Osteoblast (primary cell): ENCODE measurements at regions not wholly inside any gene's neighbourhood (a gene's known extent, or its start where the extent isn't known, plus 50 kb on each side); places are given as distances from the start of the nearest gene placed in this dataset.

Source experiments
- DNase-seq: peaks from one replicate; pipeline ENCODE4 v3.0.0; 2011; ENCODE audit warnings: low spot score, mixed read lengths; ENCODE audit not compliant: insufficient read length; ENCODE audit errors: missing footprints
- H2AFZ ChIP-seq: 2 replicates; pipeline ENCODE4 v1.6.0; 2011; ENCODE audit warnings: mild to moderate bottlenecking, low read length
- H3K27ac ChIP-seq: 2 replicates; pipeline ENCODE4 v1.5.1; 2011; ENCODE audit warnings: mild to moderate bottlenecking, low read depth, low read length, moderate library complexity
- H3K27me3 ChIP-seq: 2 replicates; pipeline ENCODE4 v1.6.0; 2012; ENCODE audit warnings: mild to moderate bottlenecking, control low read depth, inconsistent platforms, low read length, moderate library complexity; ENCODE audit not compliant: insufficient read depth
- H3K36me3 ChIP-seq: 2 replicates; pipeline ENCODE4 v1.5.1; 2011; ENCODE audit warnings: mild to moderate bottlenecking, low read length, control low read depth, moderate library complexity; ENCODE audit not compliant: insufficient read depth
- H3K4me1 ChIP-seq: 2 replicates; pipeline ENCODE4 v1.5.1; 2011; ENCODE audit warnings: mild to moderate bottlenecking, low read length, control low read depth, moderate library complexity; ENCODE audit not compliant: insufficient read depth
- H3K4me2 ChIP-seq: 2 replicates; pipeline ENCODE4 v1.6.0; 2011; ENCODE audit warnings: mild to moderate bottlenecking, low read length; ENCODE audit not compliant: insufficient read depth
- H3K4me3 ChIP-seq: fragments of 200-600 bp; sonication (generic); 3 replicates; pipeline ENCODE4 v1.5.1; 2012; ENCODE audit warnings: mild to moderate bottlenecking, low read length, inconsistent platforms; ENCODE audit not compliant: insufficient read depth
- H3K79me2 ChIP-seq: 2 replicates; pipeline ENCODE4 v1.6.0; 2012; ENCODE audit warnings: mild to moderate bottlenecking, low read length, control low read depth, inconsistent platforms; ENCODE audit not compliant: insufficient read depth
- H3K9me3 ChIP-seq: 2 replicates; pipeline ENCODE4 v1.5.1; 2011; ENCODE audit warnings: low read depth, low read length, control low read depth
- H4K20me1 ChIP-seq: 2 replicates; pipeline ENCODE4 v1.6.0; 2012; ENCODE audit warnings: mild to moderate bottlenecking, low read length, control low read depth; ENCODE audit not compliant: insufficient read depth
- TF ChIP-seq, protein P1 (sequence below): IDR thresholded peaks from 2 replicates; pipeline ENCODE4 v1.5.1; 2011; ENCODE audit warnings: mild to moderate bottlenecking, low read depth, low read length, moderate library complexity; ENCODE audit errors: extremely low read depth

DNA sequence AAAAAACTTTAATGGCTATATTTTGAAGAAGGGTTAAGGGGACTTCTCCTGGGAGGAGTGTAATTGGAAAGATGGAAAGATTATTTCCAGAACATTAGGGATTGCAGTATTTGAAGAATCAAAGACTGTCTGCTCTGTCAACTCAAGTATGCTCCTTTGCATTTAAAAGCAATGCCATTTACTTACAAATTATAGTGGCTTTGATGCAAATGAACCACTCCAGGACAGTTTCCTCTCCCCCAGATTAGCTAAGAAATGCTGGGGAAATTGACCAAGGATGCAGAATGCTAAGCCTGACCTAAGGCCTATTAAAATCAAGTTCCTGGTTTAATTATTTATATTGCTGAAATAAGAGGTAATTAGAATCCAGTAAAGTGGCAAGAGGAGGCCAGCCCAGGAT, 110.5 kb upstream of the CAMK1G start:
- no peaks in the 10 kb centered on the region for H3K27me3 ChIP-seq
- no peaks in the 10 kb centered on the region for H3K36me3 ChIP-seq
- no peaks in the 10 kb centered on the region for H3K4me1 ChIP-seq
- no peaks in the 10 kb centered on the region for H3K79me2 ChIP-seq
- H3K4me2 ChIP-seq, result no peak overlapping the region
- H3K4me3 ChIP-seq, result no peak overlapping the region
- no peak overlapping the region for H2AFZ ChIP-seq
- H3K27ac ChIP-seq, result no peak overlapping the region
- no peaks in the 10 kb centered on the region for H4K20me1 ChIP-seq
- no peaks in the 10 kb centered on the region for H3K9me3 ChIP-seq
- no peak for DNase-seq
- TF ChIP-seq, protein P1, sequence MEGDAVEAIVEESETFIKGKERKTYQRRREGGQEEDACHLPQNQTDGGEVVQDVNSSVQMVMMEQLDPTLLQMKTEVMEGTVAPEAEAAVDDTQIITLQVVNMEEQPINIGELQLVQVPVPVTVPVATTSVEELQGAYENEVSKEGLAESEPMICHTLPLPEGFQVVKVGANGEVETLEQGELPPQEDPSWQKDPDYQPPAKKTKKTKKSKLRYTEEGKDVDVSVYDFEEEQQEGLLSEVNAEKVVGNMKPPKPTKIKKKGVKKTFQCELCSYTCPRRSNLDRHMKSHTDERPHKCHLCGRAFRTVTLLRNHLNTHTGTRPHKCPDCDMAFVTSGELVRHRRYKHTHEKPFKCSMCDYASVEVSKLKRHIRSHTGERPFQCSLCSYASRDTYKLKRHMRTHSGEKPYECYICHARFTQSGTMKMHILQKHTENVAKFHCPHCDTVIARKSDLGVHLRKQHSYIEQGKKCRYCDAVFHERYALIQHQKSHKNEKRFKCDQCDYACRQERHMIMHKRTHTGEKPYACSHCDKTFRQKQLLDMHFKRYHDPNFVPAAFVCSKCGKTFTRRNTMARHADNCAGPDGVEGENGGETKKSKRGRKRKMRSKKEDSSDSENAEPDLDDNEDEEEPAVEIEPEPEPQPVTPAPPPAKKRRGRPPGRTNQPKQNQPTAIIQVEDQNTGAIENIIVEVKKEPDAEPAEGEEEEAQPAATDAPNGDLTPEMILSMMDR, result no peak

DNA sequence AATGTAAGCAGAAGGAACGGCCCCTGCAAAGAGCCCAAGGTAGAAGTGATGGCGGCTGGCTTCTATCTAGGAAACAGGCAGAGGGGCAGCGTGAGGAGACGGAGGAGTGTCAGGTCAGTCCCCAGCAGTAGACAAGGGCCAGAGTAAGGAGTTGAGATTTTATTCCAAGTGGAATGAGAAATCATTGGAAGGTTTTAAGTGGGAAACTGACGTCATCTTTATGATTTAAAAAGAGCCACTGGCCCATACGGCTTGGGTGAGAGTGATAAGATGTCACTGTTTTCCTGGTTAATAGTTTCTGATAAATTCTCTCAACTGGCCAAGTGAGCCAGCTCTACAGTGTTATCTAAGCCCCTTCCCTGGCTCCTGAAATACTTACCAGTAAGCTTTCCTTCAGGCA, 103.2 kb upstream of the CAMK1G start:
- Histone ChIP-seq H3K27ac (no peak overlapping the region), H3K4me2 (no peak overlapping the region), H4K20me1 (no peaks in the 10 kb centered on the region), H3K4me3 (no peak overlapping the region), H3K27me3 (no peaks in the 10 kb centered on the region), H3K4me1 (no peaks in the 10 kb centered on the region), H2AFZ (no peak overlapping the region), H3K36me3 (no peaks in the 10 kb centered on the region), H3K9me3 (no peaks in the 10 kb centered on the region), H3K79me2 (no peaks in the 10 kb centered on the region)
- no peak for DNase-seq
- TF ChIP-seq, protein P1, result no peak

DNA sequence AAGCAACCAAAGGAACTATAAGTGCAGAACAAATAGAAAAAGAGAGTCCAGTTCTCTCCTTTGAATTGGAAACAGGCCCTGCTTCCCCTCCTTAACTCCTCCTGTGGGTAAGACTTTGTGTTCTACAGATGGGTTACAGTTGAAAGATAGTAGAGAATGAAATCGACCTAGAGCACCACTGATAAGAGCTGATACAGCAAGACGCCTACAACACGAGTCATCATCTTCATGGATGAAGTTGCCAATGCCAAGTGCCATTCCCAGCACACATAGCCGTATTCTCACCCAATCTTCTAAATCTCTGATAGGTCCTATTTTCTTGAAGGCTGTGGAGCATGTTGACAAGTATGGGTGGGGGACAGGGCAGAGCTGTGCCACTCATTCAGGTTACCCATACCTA, 99.8 kb upstream of the CAMK1G start:
- Histone ChIP-seq H3K9me3 (no peaks in the 10 kb centered on the region), H3K4me3 (no peak overlapping the region), H4K20me1 (no peaks in the 10 kb centered on the region), H2AFZ (no peak overlapping the region), H3K4me2 (no peak overlapping the region), H3K27me3 (no peaks in the 10 kb centered on the region), H3K36me3 (no peaks in the 10 kb centered on the region), H3K4me1 (peaks cover 5% of the 10 kb centered on the region), H3K79me2 (no peaks in the 10 kb centered on the region), H3K27ac (no peak overlapping the region)
- no peak for DNase-seq
- TF ChIP-seq, protein P1, result no peak

DNA sequence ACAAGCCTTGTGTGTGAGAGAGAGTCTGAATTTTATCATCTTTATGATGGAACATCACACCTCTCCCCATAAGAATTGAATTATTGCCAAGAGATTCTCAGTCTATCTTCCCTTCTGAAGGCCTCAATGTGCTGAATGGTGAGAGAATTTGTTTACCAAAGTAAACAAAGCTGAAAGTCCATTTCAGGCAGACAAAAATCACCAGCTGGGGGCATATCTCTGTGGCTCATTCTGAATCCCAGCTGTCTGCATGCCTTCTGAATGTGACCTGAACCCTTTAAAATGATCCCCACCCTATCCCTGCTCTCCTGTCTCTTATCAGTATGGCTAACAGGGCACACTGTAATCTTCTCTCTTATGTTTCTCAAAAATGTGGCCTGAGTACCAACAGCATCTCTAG, 99.1 kb upstream of the CAMK1G start:
- DNase-seq, result no peak
- Histone ChIP-seq H3K79me2 (no peaks in the 10 kb centered on the region), H4K20me1 (no peaks in the 10 kb centered on the region), H3K36me3 (no peaks in the 10 kb centered on the region), H3K27ac (no peak overlapping the region), H3K4me1 (peaks cover 5% of the 10 kb centered on the region), H3K27me3 (no peaks in the 10 kb centered on the region), H3K9me3 (no peaks in the 10 kb centered on the region), H3K4me2 (no peak overlapping the region), H2AFZ (no peak overlapping the region), H3K4me3 (no peak overlapping the region)
- TF ChIP-seq, protein P1, result no peak
